NCI-H1694 treated with DMSO at 0.1 percent for 48 hours (cell line): ENCODE measurements at regions not wholly inside any gene's neighbourhood (a gene's known extent, or its start where the extent isn't known, plus 50 kb on each side); places are given as distances from the start of the nearest gene placed in this dataset.
"Not testable (repeated sequence)": the region's sequence is repeated elsewhere in the genome, so short reads cannot be mapped to it uniquely, and the experiment has no call there.

Experiments
- DNase-seq: peaks from one replicate; lab custom pipeline; 2025; lab: John Stamatoyannopoulos, UW

GRCh38 chr10:11691319-11691755 lies 50.8 kb upstream of the ECHDC3 start:
- DNase-seq = peak; percentile 31

DNA sequence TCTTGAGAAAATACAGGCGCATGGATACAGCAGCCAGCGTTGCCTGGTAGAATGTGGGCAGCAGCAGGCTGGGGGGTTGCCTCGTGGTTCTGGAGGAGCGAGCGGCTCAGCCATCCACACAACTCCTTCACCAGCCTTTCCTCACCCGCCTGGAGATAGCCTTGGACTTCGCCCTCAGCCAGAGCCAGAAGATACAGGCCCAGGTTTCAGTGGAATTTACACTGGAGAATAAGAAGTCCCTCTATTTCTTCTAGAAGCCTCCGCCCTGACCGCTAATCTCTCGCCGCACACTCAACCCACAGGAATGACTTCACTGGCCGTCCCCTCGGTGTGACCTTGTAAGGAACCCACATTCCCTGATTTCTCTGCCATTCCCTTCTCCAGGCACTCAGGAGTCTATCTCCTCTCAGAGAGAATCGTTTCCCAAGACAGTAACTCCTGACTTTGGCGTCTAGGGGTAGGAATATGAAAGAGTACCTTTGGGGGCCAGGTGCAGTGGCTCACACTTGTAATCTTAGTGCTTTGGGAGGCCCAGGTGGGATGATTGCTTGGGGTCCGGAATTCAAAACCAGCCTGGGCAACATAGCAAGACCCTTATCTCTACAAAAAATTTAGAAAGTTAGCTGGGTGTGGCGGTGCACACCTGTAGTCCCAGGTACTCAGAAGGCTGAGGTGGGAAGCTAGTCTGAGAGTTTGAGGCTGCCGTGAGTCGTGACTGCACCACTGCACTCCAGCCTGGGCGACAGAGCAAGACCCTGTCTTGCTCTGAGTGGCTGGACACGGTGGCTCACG lies 52.0 kb upstream of the ECHDC3 start:
- DNase-seq = no peak

DNA sequence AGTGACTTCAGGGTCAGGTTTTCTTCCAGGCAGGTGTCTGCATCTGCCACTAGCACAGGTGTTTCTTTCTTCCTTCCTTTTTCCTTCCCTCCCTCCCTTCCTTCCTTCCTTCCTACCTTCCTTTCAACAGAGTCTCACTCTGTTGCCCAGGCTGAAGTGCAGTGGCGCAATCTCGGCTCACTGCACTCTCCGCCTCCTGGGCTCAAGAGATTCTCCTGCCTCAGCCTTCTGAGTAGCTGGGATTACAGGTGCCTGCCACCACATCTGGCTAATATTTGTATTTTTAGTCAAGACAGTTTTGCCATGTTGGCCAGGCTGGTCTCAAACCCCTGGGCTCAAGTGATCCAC lies 53.8 kb upstream of the ECHDC3 start:
- DNase-seq = not testable (repeated sequence)

DNA sequence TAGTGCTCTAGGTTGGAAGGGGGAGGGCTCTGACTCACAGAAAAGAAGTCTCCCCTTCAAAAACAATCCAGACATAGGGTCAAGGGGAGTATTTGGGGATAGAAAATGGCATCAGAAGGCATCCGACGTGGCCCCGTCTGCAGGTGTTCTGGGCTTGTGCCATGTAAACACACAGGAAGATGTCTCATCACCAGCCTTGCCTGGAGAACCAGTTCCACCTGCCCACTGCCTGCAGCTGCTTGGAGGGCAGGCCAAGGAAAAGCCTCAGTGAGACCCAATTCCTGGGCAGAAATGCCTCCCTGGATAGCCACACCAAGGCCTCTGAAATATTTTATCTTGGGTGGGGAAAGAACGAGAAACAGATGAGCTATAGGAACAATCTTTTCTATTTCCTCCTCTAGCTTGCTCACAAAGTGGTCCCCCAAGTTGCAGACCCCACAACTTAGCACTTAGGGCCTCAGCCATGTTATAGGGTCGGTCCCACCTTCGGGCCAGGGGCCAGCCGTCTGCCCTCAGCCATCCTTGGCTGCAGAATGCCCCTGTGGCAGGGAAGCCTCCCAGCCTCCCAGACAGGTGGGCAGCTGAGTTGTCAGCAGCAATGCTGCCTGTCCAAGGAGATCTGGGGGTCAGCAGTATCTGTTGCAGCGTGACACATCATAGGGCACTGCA lies 54.3 kb upstream of the ECHDC3 start:
- no peak for DNase-seq

GRCh38 chr10:11687357-11687771 lies 54.8 kb upstream of the ECHDC3 start:
- DNase-seq = no peak

DNA sequence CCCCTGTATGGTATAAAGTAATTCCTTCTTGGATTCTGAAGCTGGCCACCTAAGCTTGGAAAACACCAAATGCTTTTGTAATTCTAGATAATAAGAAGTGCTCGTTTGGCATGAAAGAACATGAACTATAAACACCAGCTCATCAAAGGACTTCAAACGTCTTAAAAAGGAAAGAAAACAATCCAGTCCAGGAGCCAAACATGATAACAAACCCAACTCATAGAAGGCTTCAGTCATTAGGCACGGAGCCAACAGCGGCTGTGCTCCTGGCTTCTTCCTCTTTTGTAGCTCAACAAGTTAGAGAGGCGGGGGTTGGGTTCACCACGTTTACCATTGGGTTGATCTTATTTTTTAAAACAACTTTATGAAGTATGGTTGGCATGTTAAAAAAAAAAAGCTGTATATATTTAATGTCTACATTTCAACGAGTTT lies 56.4 kb upstream of the ECHDC3 start:
- DNase-seq = peak; percentile 4

- no peak for DNase-seq
These were observed 57.2 kb upstream of the ECHDC3 start for GRCh38 chr10:11684717-11685645.

- not testable (repeated sequence) for DNase-seq
These were observed 57.9 kb upstream of the ECHDC3 start for GRCh38 chr10:11684341-11684716.

GRCh38 chr10:11683529-11684320 lies 58.5 kb upstream of the ECHDC3 start:
- no peak for DNase-seq

GRCh38 chr10:11682851-11683250 lies 59.3 kb upstream of the ECHDC3 start:
- DNase-seq = no peak

GRCh38 chr10:11682267-11682683 lies 59.9 kb upstream of the ECHDC3 start:
- no peak for DNase-seq

- no peak for DNase-seq
These were observed 61.7 kb upstream of the ECHDC3 start for GRCh38 chr10:11680496-11680895.

DNA sequence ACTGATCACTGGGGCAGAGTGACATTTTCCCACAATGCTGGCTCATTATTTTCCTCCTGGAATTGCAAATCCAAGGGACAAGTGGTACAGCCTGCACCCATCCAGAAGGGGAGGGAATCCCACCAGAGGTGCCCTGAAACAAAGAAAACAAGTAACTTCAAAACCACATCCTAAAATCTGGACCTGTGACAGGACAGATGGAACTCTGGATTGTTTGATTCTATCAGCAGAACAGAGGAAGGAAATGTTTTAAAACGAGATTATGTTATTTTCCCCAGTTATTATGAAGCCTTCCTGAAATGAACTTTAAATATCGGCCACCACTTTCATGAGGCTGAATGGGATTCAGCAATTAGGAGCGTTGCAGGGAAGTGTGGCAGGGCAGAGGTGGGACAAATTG lies 62.2 kb upstream of the ECHDC3 start:
- DNase-seq = no peak

GRCh38 chr10:11678074-11678793 lies 63.9 kb upstream of the ECHDC3 start:
- DNase-seq = no peak

DNA sequence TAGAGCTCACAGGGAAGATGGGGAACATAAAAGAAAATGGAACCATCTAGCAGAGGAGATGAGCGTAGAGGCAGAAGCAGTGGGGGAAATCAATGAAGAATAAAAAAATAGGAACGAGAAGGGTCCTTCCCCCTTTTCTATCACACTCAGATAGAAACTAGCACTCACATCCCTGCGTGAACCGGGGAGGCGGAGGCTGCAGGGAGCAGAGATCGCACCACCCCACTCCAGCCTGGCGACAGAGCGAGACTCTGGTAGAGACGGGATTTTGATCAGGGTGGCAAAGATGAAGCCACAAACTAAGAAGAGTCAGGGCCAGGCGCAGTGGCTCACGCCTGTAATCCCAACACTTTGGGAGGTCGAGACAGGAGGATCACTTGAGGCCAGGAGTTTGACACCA lies 64.7 kb upstream of the ECHDC3 start:
- DNase-seq = no peak

GRCh38 chr10:11673346-11674280 lies 62.2 kb upstream of the USP6NL start:
- DNase-seq = peak; percentile 20

GRCh38 chr10:11672836-11673235 lies 61.4 kb upstream of the USP6NL start:
- no peak for DNase-seq

- no peak for DNase-seq
These were observed 58.9 kb upstream of the USP6NL start for GRCh38 chr10:11670381-11670780.

GRCh38 chr10:11668847-11669610 lies 57.6 kb upstream of the USP6NL start:
- DNase-seq = no peak
